EH (cell line): ENCODE measurements at regions not wholly inside any gene's neighbourhood (a gene's known extent, or its start where the extent isn't known, plus 50 kb on each side); places are given as distances from the start of the nearest gene placed in this dataset.
A peak's percentile ranks its signal among the peaks of the same experiment; 100 is the strongest.
"Not testable (repeated sequence)": the region's sequence is repeated elsewhere in the genome, so short reads cannot be mapped to it uniquely, and the experiment has no call there.

Source experiments
- DNase-seq: peaks from one replicate; pipeline ENCODE4 v3.0.0-alpha.2; 2015; ENCODE audit warnings: low read depth

DNA sequence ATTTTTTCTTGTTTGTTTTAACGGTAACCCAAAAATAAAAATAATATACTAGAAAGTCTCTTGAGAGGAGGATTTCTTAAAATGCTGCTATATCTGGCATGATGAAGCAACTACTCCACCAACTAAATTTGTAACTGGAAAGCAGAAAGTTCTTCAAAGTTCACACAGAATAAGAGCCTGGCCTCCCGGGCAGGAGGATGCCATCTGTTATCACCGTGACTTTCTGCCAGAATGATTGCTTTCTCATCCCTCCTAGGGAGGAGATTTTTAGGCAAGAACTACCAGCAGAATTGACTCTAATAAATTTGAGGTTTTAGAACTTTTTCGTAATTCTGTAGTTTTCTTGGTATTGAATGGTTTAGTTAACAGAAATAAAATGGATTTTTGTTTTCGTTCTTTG, 464.6 kb upstream of the ACTBL2 start:
- no peak for DNase-seq

DNA sequence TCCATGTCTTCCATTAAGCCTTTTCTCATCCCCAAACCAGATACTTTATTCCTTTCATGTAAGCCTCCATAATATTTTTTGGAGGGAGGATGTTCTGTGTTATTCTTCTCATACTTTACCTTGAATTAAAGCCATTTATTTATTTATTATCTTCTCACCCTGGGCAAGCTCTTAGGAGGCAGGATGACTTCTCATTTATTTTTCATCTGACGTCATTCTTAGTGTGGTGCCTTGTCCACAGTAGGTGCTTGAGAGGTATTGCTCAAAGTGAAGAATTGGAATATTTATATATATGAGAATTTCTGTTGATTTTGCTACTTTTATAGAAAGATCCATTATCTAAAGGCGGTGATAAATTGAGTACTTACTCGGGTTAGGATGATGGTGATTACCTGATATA, 458.3 kb upstream of the ACTBL2 start:
- no peak for DNase-seq

DNA sequence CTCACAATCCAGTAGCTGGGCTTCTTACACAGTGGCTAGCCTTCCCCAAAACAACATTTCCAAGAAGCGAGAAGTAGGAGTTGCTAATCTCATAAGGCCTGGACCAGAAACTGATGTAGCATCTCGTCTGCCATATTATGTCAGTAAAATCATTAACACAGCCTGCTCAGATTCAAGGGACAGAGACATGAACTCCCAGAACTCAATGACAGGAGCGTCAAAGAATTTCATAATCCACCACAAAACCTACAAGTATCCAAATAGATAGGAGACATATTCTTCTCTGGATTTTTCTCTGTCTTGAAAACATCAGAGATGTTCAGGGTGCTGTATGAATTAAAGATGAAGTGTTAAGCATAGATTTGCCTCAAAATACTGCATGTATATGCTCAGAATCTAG, 457.6 kb upstream of the ACTBL2 start:
- DNase-seq = no peak

DNA sequence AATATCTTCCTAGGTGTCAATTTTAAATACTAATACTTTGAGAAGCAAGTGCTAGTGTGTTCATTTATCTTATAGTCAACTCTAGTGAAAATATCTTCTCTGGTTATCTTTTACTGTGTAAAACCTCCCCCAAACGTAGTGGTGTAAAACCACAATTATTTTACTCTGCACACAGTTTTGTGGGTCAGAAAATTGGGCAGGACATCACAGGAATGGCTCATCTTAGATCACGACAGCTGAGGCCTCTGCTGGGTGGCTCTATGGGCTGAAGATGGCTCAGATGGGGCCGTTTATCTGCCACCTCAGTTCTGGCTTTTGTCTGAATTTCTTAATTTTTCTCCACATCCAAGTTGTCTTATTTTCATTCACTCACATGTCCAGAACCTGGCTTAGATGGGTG, 457.2 kb upstream of the ACTBL2 start:
- no peak for DNase-seq

DNA sequence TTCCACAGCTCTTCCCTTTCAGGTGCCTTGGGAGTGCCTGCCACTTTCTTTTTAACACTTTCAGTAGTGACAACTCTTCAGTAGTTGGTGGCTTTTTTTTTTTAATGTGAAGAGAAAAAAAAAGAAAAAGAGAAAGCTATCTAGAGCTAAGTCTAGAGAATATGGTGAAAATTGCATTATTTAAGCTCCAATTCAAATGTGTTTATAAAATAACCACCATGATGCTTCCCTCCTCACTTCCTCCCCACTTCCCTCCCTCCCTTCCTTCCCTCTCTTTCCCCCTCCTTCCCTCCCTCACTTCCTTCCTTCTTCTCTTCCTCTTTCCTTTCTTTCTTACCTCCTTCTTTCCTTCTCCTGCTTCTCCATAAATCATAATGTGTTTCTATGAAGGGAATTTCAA, 456.7 kb upstream of the ACTBL2 start:
- no peak for DNase-seq

DNA sequence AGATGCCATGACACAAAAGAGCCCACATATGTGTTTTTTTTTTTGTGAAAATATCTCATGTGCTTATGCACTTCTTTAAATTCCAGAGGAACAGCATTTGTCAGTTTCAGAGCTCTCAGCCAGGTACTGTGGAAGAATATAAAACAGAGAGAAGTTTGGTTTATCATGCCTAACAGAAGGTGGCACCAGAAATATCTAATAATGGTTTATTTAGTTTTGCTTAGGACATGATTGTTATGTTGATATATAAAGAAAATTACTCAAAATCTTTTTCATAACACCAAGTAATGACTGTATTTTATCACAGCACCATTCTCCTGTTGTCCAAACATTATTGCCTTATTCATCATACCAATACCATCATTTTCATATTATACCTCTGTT, 455.6 kb upstream of the ACTBL2 start:
- no peak for DNase-seq

DNA sequence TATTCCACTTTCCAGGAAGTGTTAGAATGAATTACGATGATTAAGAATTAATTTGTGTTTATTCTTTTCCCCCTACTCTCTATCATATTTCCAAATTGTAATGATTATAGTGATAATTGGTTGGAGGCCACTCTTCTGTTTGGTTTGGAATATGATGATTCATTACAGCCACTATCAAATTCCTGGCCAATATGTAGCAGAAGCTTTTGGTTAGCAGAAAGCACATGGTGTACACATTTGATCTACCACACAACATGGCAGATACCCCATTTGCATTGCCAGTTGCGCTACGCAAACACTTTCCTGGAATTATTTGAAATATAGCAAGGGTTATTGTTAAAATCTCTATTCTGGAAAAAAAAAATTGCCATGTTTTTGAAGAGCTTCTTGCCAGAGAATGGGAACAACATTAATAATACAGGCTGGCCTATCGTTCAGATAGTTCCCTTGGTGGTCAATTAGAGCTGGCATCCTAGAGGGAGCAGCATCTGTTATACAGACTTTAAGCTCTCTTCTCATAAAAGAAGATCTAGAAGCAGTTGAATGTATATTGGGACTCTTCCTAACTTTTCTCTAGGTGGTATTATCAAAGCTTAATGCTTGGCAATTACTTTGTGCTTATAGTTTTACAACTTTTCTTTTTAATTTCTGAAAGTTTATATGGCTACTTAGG, 455.0 kb upstream of the ACTBL2 start:
- peak; percentile 7 for DNase-seq

DNA sequence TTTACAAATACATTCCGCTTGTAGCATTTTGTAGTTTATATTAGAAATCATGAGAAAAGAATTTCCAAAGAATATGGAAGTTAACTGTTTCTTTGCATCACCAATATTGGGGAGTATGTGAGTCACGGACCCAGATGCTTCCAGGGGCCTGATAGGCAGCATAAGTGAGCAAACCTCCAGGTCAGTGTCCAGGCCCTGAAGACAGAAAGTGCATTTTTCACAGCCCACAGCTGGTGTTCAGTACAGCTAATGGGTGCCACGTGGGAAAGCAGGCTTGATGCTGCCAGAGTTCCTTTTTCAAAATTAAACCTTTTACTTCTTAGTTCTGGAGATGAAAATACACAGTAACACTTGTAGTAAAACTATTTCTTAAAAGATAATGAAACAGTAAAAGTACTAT, 454.4 kb upstream of the ACTBL2 start:
- peak; percentile 41 for DNase-seq

DNA sequence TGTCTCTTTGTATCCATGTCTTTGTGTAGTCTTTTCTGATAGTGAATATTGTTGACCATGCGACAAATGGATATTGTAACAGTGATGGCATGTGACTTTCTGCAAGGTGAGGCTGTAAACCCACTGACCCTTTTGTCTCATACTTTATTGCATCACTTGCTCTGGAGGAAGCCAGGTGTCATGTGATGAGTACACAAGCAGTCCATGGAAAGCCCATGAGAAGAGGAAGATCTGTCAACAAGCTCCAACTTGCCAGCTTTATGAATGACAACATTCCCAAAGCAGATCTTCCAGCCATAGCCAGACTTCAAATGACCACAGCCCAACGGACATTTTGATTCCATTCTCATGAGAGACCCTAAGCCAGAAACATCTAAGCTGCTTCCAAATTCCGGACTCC, 450.1 kb upstream of the ACTBL2 start:
- DNase-seq = no peak

DNA sequence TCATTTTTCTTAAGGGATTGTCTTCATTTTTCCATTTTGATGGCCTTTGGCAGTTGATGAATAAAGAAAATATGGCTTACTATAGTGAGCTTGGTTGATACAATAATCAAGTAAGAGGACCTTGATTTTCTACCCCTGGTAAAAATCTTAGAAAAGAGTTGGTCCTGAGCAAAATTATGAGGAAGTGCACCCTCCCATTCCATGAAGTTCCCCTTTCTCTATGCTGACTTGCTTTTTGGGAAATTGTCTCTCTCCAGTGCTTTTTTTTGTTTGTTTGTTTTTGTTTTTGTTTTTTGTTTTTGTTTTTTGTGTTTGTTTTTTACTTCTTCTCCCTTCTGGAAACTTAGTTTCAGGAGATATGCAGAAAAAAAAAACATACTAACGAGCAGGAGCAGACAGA, 449.2 kb upstream of the ACTBL2 start:
- no peak for DNase-seq

DNA sequence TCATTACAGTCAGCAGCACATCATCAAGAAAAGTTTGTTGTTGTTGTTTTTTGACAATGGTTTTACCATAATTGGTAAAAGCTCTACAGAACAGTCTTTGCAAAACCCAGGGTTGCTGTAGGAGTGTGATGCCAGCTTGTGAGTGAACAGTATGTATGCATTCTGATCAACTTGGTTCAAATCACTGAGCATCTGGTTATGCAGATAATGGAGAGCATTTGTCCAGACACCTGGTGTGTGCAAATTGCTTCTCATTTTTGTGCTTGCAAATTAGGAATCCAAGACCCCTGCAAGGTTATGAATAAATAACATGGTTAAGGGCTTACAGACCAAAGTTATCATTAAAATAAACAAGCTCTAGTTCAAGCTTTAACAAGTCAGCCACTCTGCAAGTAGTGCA, 448.7 kb upstream of the ACTBL2 start:
- no peak for DNase-seq

DNA sequence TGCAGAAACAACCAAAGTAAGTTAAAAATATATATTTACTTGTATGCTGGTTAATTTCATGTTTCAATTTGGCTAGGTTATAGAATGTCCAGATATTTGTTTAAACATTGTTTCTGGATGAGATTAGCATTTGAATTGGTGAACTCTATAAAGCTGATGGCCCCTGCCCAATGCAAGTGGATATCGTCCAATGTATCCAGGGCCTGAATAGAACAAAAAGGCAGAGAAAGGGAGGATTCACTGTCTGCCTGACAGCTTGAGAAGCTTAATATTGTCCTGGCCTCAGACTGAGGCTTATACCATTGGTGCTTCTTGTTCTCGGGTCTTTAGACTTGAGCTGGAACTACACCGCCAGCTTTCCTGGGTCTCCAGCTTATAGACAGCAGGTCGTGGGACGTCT, 446.7 kb upstream of the ACTBL2 start:
- no peak for DNase-seq

DNA sequence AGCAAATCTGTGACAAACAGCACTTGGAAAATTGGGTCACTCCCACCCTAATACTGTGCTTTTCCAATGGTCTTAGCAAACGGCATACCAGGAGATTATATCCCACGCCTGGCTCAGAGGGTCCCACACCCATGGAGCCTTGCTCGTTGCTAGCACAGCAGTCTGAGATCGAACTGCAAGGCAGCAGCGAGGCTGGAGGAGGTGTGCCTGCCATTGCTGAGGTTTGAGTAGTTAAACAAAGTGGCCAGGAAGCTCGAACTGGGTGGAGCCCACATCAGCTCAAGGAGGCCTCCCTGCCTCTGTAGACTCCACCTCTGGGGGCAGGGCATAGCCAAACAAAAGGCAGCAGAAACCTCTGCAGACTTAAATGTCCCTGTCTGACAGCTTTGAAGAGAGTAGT, 440.5 kb upstream of the ACTBL2 start:
- DNase-seq = not testable (repeated sequence)

DNA sequence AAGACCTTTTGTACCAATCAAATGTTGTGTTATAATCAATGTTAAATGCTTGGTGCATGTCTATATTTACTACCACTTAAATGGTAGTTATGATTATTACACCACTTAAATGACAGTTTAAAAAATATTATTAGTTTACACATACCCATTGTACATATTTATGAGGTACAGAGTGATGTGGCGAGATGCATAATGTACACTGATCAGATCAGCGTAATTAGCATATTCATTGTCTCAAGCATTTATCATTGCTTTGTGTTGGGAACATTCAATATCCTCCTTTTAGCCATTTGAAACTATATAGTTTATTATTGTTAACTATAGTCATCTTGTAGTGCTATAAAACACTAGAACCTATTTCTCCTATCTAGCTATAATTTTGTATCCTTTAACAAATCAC, 434.4 kb upstream of the ACTBL2 start:
- no peak for DNase-seq

DNA sequence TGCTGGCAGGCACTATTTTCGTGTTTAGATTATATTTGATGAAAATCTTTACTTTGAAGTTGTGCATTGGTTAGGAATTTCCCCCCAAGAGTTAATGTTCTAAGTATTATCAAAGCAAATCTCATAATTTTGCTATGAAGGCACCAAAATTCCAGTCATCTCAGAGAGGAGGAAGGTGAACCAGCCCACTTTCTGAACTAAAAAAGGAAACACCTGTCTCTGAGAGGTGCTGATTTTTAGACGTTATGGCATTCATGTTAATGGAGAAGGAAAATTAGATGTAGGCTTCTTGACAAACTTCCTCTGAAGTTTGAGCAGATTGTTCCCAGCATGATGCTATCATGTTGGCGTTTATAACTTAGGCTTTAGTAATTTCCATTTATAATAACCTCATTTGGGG, 432.9 kb upstream of the ACTBL2 start:
- no peak for DNase-seq

DNA sequence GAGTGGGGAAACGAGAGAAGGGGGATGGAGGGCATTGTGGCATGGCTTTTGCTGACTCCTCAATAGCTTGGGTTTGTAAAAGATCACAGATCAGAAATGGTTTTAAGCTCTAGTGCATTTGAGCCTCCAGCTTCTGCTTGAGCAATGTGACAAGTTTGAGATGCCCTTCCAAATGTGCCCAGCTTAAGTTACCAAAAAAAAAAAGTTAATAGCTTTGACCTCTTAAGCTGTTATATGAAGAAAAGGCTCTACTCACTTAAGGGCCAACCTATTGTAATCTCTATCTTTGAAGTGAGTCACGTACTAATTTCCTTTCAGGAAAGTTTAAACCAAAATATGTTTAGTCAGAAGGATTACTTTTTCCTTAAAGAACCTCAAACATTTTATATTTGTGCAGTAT, 428.8 kb upstream of the ACTBL2 start:
- DNase-seq = no peak

DNA sequence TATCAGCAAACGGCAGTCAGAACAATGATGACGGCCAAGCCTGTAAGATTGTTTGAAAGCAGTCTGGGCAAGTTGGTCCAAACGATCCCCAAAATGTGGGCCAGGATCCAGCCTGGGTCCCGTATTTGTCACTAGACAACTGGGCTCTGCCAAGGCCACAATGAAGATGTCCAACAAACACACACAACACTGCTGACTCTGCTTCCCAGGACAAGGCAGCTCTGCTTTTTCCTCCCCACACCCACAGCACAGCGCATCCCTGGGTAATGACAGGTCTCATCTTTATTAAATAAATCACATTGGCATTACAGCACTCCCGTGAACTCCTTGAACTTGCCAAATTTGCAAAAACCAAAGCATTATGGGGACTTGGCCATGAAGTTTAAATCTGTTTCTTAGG, 424.1 kb upstream of the ACTBL2 start:
- no peak for DNase-seq

DNA sequence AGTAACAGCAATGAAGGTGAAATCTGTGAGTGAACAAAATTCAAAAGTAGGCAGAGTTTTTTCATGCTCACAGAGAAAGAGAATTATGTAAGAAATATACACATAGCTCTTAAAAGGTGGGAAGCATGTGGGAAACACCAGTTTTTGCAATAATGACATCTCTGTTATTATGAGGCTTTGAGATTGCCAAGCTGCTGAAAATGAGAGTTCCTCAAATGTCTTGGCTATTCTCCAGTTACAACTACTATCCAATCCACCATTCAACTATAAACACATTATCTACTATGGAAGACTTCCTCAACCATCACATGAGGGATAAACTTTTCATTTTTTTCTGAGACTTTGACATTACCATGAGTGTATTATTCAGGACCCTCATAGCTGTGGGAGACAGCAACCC, 420.8 kb upstream of the ACTBL2 start:
- DNase-seq = no peak

DNA sequence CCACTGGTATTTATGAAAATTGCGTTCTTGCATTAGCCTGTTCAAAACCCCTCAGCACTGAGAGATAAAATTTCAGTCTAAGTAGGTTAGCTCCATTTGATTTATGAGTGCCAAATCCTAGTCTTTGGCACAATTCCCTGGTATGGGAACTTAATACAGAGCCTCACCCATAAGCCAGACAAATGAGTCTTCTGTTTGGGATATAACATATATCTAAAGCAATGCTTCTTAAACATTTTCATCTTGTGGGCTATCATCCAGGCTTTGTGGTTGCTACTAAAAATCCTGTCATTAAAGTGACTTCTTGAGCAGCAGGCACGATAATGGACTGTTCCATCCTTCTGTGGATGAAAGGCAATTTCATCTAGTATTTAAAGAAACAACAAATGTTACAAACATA, 419.5 kb upstream of the ACTBL2 start:
- DNase-seq = no peak

DNA sequence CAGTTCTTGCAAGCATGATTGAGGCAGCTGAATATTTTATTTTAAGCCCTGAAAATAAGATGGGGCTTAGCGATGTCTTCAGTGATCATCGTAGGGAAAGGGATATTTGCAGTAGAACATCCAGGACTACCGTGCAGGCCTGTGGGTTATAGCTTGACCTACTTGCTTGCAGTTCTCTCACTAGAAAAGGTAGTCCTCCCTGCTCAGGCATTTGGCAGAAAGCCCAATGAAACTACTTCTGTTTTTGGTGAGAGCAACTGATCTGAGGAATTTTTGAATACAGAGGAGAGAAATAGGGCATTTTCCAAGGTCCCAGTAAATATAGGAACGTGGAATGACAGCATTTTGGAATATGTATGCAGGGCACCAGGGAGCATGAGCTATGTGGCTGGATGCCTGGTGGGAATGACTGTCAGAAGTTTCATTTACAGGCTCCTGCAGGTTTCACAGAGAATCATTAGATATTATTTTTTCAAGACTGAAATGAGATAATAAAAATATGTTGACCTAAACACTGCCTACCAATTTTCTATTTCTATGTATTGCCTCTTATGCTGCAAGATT, 417.9 kb upstream of the ACTBL2 start:
- no peak for DNase-seq

DNA sequence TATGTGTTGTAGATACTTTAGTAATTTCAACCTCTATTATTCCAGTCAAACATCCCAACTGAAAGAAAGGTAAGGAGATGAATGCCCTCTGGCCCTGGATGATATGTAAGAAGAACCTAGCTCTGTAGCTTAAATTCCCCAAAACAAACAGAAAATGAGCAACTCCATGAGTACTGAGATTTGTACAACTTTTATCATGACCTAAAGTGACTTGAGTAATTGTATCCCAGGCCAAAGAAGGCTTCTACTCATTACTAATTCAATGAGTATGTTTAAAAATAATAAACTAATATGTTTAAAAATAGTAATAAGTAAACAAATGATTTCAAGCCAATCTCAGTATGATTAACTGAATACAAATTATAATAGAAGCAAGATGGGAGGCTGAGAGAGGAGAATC, 414.0 kb upstream of the ACTBL2 start:
- peak; percentile 47 for DNase-seq

DNA sequence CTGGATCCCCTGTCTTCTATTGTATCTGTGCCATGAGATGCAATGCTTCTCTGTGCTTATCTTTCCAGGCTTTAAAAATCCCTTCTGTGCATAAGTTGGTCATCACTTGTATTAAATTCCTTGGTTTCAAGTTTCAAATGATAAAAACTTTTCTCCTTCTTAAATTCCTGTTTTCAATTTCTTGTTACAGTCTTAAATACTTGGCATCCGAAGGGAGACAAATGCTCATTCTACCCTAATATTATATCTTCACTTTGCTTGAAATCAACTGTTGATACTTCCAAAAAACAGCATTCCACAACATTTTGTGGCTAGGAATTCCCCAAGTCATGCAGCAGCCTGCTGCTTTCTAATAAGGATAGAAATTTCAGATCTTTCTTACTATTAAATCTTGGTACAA, 413.2 kb upstream of the ACTBL2 start:
- DNase-seq = peak; percentile 64

DNA sequence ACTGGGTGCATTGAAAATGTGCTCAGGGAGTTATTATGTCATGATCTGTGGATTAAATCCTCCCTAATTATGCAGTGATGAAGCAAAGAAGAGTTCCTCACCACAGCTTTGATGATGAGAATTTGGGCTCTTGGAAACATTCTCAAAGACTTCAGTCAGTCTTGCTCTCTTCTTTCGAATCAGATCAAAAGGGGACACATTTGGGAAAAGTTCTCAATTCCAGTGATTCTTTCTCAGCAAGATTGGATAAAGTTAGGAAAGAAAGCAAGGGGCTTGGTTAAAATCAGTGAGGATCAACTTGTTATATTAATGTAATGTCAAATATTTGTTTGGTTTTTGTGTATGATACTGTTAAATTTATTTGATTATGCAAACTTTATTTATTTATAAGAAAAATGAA, 411.3 kb upstream of the ACTBL2 start:
- DNase-seq = no peak

DNA sequence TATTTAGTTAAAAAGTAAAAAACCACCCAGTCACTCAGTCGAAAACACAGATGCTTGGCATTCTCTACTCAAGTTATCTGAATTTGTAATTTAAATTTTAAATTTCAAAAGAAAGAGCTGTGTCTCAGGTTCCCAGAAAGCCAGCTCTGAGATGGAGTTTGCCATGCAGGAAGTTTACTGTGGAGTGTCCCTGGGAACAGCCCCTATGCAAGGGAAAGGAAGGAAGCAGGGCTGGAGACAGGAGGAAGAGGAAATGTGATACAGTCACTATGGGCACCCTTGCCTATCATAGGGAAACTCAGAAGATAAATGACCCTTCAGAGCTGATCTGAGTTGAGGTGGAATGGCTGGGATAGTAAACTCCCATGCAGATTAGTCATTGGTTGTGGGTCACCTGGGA, 408.8 kb upstream of the ACTBL2 start:
- no peak for DNase-seq

DNA sequence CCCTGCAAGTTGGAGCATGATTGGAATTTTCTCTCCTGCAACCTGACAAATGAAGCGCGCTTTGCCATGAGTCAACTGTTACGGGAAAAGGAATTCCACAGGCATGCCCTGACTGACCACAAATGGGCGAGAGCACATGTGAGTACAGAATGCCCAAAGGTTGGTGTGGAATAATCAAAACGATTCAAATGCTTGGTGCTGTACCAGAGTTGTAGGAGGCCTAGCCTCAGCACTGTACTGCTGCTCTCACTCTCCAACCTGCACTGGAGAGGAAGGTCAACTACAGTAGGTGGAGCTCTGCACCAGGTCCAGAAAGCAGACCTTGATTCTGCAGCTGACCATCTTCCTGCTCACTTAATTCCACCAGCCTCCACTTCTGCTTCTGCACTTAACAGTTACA, 406.9 kb upstream of the ACTBL2 start:
- DNase-seq = peak; percentile 84
